ENCODE measurements at regions not wholly inside any gene's neighbourhood (a gene's known extent, or its start where the extent isn't known, plus 50 kb on each side); places are given as distances from the start of the nearest gene placed in this dataset.

- TF ChIP-seq, protein P1, sequence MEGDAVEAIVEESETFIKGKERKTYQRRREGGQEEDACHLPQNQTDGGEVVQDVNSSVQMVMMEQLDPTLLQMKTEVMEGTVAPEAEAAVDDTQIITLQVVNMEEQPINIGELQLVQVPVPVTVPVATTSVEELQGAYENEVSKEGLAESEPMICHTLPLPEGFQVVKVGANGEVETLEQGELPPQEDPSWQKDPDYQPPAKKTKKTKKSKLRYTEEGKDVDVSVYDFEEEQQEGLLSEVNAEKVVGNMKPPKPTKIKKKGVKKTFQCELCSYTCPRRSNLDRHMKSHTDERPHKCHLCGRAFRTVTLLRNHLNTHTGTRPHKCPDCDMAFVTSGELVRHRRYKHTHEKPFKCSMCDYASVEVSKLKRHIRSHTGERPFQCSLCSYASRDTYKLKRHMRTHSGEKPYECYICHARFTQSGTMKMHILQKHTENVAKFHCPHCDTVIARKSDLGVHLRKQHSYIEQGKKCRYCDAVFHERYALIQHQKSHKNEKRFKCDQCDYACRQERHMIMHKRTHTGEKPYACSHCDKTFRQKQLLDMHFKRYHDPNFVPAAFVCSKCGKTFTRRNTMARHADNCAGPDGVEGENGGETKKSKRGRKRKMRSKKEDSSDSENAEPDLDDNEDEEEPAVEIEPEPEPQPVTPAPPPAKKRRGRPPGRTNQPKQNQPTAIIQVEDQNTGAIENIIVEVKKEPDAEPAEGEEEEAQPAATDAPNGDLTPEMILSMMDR (IDR thresholded peaks at IDR 0.05) = no peak
- no peak for TF ChIP-seq POLR2A (IDR thresholded peaks at IDR 0.05)
Observed at GRCh38 chr4:99715286-99715685, 57.7 kb upstream of the C4orf54 start.
